ENCODE measurements at regions not wholly inside any gene's neighbourhood (a gene's known extent, or its start where the extent isn't known, plus 50 kb on each side); places are given as distances from the start of the nearest gene placed in this dataset.
"Not testable (repeated sequence)": the region's sequence is repeated elsewhere in the genome, so short reads cannot be mapped to it uniquely, and the experiment has no call there.

- DNase-seq (ENCODE audit: low spot score) = no peak
- FAIRE-seq = no peak
Measured at GRCh38 chr10:105742923-105743322, 1101.8 kb downstream of the SORCS3 start.

- FAIRE-seq (no peak), DNase-seq (ENCODE audit: low spot score) (peak; percentile 50)
Measured at GRCh38 chr10:105742184-105742583, 1101.1 kb downstream of the SORCS3 start.

- FAIRE-seq = no peak
- no peak for DNase-seq (ENCODE audit: low spot score)
Measured at GRCh38 chr10:105734479-105734878, 1093.4 kb downstream of the SORCS3 start.

- FAIRE-seq (no peak), DNase-seq (ENCODE audit: low spot score) (no peak)
Measured at GRCh38 chr10:105733924-105734323, 1092.8 kb downstream of the SORCS3 start.

DNA sequence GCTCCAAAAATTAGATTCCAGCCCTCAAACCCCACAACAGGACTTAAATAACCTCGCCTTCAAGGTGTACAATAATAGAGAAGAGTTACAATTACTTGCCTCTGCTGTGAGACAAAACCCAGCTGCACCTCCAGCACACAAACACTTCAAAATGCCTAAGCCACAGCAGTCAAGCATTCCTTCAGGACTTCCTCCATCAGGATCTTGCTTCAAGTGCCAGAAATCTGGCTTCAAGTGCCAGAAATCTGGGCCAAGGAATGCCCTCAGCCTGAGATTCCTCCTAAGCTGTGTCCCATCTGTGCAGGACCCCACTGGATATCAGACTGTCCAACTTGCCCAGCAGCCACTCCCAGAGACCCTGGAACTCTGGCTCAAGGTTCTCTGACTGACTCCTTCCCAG is 1088.3 kb downstream of the SORCS3 start:
- FAIRE-seq (no peak), DNase-seq (ENCODE audit: low spot score) (no peak)

- FAIRE-seq; DNase-seq (ENCODE audit: low spot score): not testable (repeated sequence)
Measured at GRCh38 chr10:105727586-105727985, 1086.5 kb downstream of the SORCS3 start.

DNA sequence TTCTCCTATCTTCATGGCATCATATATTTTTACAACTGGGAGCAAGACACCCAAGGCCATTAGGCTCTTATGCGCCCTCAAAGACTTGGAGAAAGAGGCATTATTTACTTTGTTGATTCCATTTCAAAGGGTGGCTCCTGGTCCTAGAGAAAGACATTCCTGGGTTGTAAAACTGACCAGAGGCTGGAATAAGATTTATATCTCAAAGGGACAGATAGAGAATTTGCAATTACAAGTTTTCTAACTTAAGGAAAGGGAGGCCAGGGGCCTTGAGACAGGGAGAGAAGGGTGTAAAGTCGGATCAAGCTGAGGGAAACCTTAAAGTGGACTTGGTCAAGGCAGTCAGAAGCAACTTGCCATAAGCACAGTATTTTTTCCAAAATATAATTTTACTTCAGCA is 1086.0 kb downstream of the SORCS3 start:
- FAIRE-seq (no peak), DNase-seq (ENCODE audit: low spot score) (no peak)

- DNase-seq (ENCODE audit: low spot score) (no peak), FAIRE-seq (no peak)
Measured at GRCh38 chr10:105726149-105726548, 1085.1 kb downstream of the SORCS3 start.

- DNase-seq (ENCODE audit: low spot score) (no peak), FAIRE-seq (no peak)
Measured at GRCh38 chr10:105725007-105725406, 1083.9 kb downstream of the SORCS3 start.

DNA sequence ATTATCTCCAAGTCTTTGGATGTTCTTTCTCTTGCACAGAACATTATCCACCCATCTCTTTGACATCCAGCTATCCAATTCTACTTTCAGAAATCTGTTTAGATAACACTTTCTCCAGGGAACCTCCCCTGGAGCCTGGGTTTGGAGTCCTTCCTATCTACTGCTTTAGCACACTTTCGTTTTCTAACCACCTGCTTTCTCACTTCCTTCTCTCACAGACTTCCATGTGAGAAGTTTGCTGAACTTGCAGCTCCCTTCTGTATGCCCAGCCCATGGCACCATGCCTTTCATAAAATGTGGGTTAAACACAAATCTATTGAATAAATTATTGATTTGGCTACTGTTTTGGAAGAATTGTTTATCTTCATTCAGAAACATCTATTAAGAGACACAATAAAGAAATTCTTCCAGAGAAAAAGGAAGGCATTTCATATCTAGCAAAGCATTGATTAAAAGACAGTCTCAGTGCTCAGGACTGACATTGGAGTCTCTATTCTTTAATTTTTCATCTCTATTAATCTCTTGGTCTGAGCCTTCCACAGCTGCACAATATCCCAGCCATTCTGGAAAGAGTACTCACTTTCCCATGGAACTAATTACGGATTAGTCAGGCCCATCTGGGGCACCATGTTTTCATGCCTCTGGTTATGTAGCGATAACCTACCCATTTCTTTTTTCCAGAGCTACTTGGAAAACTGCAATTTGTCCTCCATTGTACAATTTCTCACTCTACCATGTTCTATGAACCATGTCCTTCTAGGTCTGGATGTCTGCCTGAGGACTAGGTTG is 1077.3 kb downstream of the SORCS3 start:
- DNase-seq (ENCODE audit: low spot score) (no peak), FAIRE-seq (no peak)

DNA sequence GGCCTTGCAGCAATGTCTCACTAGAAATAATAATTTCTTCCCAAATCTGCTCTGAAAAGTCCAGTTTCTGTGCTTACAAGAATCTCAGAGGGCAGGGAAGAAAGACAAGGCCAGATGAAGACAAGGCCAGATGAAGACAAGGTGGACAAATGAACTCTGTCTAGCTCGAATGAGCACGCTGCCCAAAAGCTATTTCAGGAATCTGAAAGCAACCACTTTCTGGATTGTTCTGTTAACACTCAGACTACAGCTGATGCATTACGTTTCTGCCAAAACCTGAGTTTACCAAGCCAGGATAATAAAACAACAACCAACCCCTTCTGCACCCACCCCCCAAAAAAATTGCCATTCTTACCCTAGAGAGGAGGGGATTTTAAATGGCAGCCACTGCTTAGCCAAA is 1073.6 kb downstream of the SORCS3 start:
- FAIRE-seq (no peak), DNase-seq (ENCODE audit: low spot score) (no peak)

GRCh38 chr10:105707603-105708002 is 1066.5 kb downstream of the SORCS3 start:
- FAIRE-seq (no peak), DNase-seq (ENCODE audit: low spot score) (no peak)

- FAIRE-seq (no peak), DNase-seq (ENCODE audit: low spot score) (no peak)
Measured at GRCh38 chr10:105706281-105707026, 1065.4 kb downstream of the SORCS3 start.

DNA sequence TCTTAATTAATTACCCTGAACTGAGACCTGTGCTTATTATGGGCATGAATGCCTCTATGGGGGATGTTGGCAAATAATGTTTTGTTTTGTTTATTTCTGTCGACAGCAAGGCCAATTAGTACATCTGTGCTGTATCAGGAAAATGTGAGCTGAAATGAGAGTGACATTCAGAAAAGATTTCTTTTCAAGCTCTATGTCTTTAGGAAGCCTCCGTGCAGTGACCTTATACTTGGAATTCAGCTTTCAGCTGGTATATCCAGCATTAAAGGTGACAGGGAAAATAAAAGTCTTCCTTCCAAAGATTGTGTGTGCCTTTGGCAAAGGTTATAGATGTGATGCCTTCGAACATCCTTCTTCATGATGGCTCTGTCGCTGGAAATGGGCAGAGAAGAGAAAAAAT is 1061.1 kb downstream of the SORCS3 start:
- no peak for FAIRE-seq
- no peak for DNase-seq (ENCODE audit: low spot score)

DNA sequence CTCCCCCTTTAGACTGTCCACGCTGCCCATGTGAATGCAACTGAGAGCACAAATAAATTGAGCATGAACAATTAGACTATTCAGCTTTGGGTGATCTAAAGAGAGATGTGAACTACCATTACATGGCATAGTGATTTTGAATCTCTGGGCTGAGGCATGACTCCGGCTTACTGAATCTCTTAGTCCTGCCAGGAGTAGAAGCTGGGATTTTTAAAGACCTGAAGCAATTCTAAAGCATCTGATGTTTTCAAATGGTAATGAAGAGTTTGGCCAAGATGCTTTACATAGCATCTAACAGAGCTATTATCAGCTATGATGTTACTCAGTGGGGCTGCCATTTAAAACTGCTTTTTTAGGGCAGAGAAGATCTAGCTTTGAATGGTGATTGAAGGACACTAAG is 1059.1 kb downstream of the SORCS3 start:
- no peak for DNase-seq (ENCODE audit: low spot score)
- no peak for FAIRE-seq

DNA sequence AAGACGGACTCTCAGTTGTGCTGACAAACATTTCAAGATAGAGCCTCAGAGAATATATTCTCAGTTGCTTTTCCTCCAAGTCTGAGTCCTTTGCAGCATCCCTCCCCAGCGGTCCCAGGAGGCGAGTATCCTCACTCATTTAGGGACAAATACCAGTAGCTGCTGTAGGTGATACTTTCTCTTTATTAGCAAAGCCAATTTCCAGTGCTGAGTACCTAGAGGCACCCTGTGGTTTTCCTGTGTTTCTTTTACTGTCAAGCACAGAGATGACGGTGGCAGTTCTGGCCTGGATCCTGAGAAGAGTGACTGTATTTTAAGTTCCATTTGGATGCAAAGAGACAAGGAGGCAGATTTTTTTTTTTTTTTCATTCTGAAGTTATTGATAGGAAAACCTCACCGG is 1058.4 kb downstream of the SORCS3 start:
- no peak for FAIRE-seq
- DNase-seq (ENCODE audit: low spot score) = no peak

DNA sequence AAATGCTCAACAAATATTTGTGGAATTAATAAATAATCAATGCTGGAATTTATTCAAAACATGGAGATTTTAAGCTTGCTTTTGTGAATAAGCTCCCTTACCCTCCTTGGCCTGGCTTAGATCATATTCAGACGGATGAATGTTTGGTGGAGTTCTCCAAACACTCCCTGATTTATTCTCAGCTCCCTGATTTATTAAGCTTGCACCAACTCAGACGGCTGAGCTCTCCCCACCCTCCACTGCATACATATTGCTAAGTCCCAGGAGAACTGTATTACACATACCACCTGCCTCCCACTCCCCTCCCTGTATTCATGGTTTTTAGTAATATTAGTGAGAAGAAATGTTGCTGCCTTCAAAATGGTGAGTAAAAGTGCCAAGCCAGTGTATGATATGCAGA is 1057.5 kb downstream of the SORCS3 start:
- no peak for DNase-seq (ENCODE audit: low spot score)
- no peak for FAIRE-seq

DNA sequence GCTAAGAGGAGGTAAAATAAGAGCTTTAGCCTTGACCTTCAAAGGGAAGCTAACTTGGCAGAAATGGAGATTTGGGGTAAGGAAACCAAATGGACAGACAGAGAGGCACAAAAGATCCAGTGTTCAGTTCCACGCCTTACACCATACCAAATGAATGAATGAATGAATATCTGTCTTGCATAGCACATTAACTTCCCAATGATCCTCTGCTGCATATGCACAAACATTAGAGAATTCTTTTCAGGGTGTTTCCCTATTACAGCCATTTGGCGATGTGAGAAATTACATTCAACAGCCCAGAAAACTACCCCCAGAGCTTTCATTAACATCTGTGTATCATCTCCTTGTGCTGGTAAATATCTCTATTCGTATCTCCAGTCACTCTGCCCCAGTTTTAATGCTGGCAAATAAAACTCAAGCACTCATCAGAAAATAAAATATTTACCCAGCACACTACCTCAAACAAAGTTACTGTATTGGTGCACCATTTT is 1056.2 kb downstream of the SORCS3 start:
- FAIRE-seq (no peak), DNase-seq (ENCODE audit: low spot score) (no peak)

- FAIRE-seq = no peak
- DNase-seq (ENCODE audit: low spot score) = peak; percentile 12
Measured at GRCh38 chr10:105691811-105692210, 1050.7 kb downstream of the SORCS3 start.

DNA sequence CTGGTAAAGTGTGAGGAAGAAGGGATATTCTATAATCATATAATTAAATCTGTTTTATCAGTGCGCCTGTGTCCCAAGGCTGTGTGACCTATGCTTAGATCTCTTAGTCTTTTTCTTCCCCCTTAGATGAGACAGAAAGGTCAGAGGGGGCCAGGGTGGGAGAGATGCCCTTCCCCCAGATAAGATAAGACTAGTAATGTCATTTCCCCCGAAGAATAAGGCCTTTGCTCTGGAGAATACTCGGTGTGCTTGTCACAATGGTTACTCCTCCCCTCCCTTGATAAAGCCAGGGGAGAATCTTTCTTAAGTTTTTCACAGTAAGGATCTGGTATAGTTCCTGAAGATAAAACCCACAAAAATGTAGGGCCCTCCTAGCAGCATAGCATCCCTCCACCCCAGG is 1041.8 kb downstream of the SORCS3 start:
- FAIRE-seq (no peak), DNase-seq (ENCODE audit: low spot score) (no peak)

GRCh38 chr10:105681051-105681450 is 1040.0 kb downstream of the SORCS3 start:
- DNase-seq (ENCODE audit: low spot score) = no peak
- FAIRE-seq = no peak

DNA sequence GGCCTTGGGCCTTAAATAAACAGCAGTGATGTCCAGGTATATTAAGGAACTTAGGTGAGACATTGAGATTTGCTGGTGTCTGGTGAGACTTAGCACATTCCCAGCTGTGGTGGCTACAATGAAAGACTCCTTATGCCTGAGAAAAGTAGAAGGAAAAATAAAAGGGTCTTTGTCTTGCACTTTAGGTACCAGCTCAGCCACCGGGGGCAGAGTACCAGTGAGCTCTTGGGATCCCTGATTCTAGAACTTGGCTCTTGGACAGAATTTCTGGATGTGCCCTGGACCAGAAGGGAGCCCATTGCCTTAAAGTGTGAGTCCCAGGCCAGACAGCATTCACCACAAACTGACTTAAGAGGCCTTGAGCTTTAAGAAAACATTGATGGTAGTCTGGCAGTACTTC is 1038.7 kb downstream of the SORCS3 start:
- FAIRE-seq = no peak
- no peak for DNase-seq (ENCODE audit: low spot score)

- DNase-seq (ENCODE audit: low spot score) (no peak), FAIRE-seq (no peak)
Measured at GRCh38 chr10:105675333-105675732, 1034.2 kb downstream of the SORCS3 start.

Data from urothelium cell line (cell line).